Left lung (tissue), 4 donors: ENCODE measurements at regions not wholly inside any gene's neighbourhood (a gene's known extent, or its start where the extent isn't known, plus 50 kb on each side); places are given as distances from the start of the nearest gene placed in this dataset.
"Not testable (repeated sequence)": the region's sequence is repeated elsewhere in the genome, so short reads cannot be mapped to it uniquely, and the experiment has no call there.

Experiments used
- ATAC-seq: fragments of 200-7000 bp; cut with Tn5 transposase; one replicate; pipeline ENCODE4 v1.9.1; 2020; ENCODE audit warnings: moderate library complexity
- DNase-seq, 4 donors: peaks; one replicate each; pipeline ENCODE4 v3.0.0-alpha.2; 2013 to 2020
- H3K27ac ChIP-seq, 2 donors: fragments of 200-600 bp; sonication (generic) in 1 of 2; one replicate each; pipeline versions ENCODE4 v1.5.0 to v1.8.0; 2020 to 2021
- H3K27me3 ChIP-seq, 2 donors: fragments of 200-600 bp; sonication (generic) in 1 of 2; one replicate each; pipeline versions ENCODE4 v1.5.0 to v1.8.0; 2020 to 2021
- H3K36me3 ChIP-seq, 2 donors: fragments of 200-600 bp; sonication (generic) in 1 of 2; one replicate each; pipeline versions ENCODE4 v1.5.0 to v1.8.0; 2020 to 2021
- H3K4me1 ChIP-seq, 2 donors: fragments of 200-600 bp; one replicate each; pipeline ENCODE4 v1.8.0; 2021
- H3K4me3 ChIP-seq, 2 donors: fragments of 200-600 bp; sonication (generic) in 1 of 2; one replicate each; pipeline versions ENCODE4 v1.5.0 to v1.8.0; 2020 to 2021; ENCODE audit warnings: mild to moderate bottlenecking in 1 of 2
- H3K9me3 ChIP-seq, 2 donors: fragments of 200-600 bp; sonication (generic) in 1 of 2; one replicate each; pipeline versions ENCODE4 v1.5.0 to v1.8.0; 2020 to 2021
- CTCF ChIP-seq, 2 donors: fragments of 200-600 bp; sonication (generic) in 1 of 2; IDR thresholded peaks; one replicate each; pipeline versions ENCODE4 v1.5.0 to v1.8.0; 2021; ENCODE audit warnings: antibody characterized with exemption in 2 of 2
- intact Hi-C, 2 donors: fragments of 100-400 bp; cut with DNase I; formaldehyde crosslinking; loops; one replicate each; pipeline versions ENCODE4 v1.11.2 to v1.14.2; 2022
- donor health status: DM: no; HTN: yes; CAD: no.
- donor health status: DM: no; HTN: no; CAD: no.

GRCh38 chr2:78261454-78261853, 739.3 kb upstream of the LRRTM4 start:
- Histone ChIP-seq H3K4me3 (no peak overlapping the region), H3K27ac (no peak overlapping the region), H3K9me3 (no peaks in the 10 kb centered on the region), H3K4me1 (no peaks in the 10 kb centered on the region), H3K36me3 (no peaks in the 10 kb centered on the region), H3K27me3 (no peaks in the 10 kb centered on the region)
- TF ChIP-seq CTCF (IDR thresholded peaks at IDR 0.05), result no peak
- no peak for DNase-seq
- no peak for ATAC-seq
- intact Hi-C loops, result no loop called here

DNA sequence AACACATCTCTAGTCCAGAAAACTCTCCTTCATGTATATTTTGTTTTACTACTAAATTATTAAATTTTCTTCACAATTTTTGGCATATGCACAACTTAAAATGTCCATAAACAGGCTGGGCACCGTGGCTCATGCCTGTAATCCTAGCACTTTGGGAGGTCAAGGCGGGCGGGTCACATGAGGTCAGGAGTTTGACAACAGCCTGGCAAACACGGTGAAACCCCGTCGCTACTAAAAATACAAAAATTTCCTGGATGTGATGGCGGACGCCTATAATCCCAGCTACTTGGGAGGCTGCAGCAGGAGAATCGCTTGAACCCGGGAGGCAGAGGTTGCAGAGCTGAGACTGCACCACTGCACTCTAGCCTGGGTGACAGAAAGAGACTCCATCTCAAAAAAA, 739.9 kb upstream of the LRRTM4 start:
- intact Hi-C loops, H3K27me3 ChIP-seq, H3K27ac ChIP-seq, ATAC-seq, H3K9me3 ChIP-seq, H3K4me1 ChIP-seq, H3K4me3 ChIP-seq, DNase-seq, H3K36me3 ChIP-seq: not testable (repeated sequence)

DNA sequence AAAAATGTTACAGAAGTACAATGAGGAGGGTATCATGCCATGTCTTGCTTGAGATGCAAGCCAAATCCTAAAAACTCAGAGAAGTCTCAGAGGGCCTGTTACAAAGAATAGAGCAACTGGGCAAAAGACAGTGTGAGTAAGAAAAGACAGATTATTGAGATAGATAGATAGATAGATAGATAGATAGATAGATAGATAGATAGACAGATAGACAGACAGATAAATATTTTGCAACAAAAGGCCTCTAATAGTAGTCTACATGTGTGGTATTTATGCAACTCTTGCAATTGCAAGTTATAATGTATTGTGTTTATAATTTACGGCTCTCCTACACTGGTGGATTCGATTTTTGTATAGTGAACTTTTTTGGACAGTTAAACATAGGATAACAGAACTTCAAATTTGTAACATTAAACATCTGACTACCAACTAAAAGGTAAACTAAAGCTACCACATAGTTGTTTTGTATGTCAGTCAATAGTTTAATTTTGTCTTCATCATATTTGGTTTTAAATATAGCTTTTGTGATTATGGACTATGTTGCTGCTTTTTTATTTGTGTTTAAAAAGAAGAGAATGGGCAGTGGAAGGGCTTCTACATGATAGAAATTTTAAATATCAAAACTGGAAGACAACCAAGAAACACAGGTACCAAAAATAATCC, 740.7 kb upstream of the LRRTM4 start:
- TF ChIP-seq CTCF (IDR thresholded peaks at IDR 0.05), result no peak
- no peak for DNase-seq
- intact Hi-C loops, result no loop called here
- H3K4me1 ChIP-seq, result no peaks in the 10 kb centered on the region
- no peaks in the 10 kb centered on the region for H3K9me3 ChIP-seq
- no peak for ATAC-seq
- H3K4me3 ChIP-seq, result no peak overlapping the region
- H3K27me3 ChIP-seq, result no peaks in the 10 kb centered on the region
- no peaks in the 10 kb centered on the region for H3K36me3 ChIP-seq
- no peak overlapping the region for H3K27ac ChIP-seq

DNA sequence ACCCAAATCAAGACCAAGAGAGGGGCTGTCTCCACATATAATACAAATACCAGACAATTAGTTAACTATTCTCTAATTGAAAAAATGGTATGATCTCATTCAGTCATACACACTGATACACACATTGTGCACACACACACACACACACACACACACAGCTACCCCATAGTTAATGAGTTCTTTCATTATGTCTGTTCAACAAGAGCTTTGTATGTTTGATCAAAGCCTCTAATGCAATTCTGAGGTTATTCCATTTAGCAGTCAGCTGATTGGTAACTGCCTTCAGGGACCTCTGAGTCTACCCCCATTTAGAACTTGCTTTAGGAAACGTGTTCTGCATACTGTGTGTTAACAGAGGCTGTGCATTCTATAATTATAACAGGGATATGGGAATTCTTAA, 741.4 kb upstream of the LRRTM4 start:
- H3K27ac ChIP-seq, result no peak overlapping the region
- no peaks in the 10 kb centered on the region for H3K4me1 ChIP-seq
- H3K4me3 ChIP-seq, result no peak overlapping the region
- H3K27me3 ChIP-seq, result no peaks in the 10 kb centered on the region
- ATAC-seq (no peak), DNase-seq (no peak)
- TF ChIP-seq CTCF (IDR thresholded peaks at IDR 0.05), result no peak
- no peaks in the 10 kb centered on the region for H3K9me3 ChIP-seq
- H3K36me3 ChIP-seq, result no peaks in the 10 kb centered on the region
- intact Hi-C loops, result no loop called here

DNA sequence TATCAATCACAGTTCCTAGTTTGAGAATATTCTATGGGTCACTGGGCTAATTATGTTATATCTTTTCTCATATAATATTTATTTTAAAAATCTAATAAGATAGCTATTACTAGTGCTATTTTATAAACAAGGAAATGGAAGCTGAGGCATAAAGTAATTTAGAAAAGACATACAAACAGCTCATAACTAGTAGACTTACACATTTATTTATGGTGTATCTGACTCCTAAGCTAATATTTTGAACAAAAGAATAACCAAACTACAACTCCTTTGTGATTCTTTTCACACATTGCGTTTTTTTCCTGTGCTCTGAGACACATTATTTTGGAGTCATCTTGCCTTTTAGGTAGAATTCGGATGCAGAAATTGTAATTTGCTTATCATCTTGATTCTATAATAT, 742.0 kb upstream of the LRRTM4 start:
- DNase-seq (no peak), ATAC-seq (no peak)
- no peaks in the 10 kb centered on the region for H3K36me3 ChIP-seq
- no peak for TF ChIP-seq CTCF (IDR thresholded peaks at IDR 0.05)
- H3K4me1 ChIP-seq, result no peaks in the 10 kb centered on the region
- H3K4me3 ChIP-seq, result no peak overlapping the region
- no peaks in the 10 kb centered on the region for H3K9me3 ChIP-seq
- H3K27me3 ChIP-seq, result no peaks in the 10 kb centered on the region
- H3K27ac ChIP-seq, result no peak overlapping the region
- intact Hi-C loops, result no loop called here

DNA sequence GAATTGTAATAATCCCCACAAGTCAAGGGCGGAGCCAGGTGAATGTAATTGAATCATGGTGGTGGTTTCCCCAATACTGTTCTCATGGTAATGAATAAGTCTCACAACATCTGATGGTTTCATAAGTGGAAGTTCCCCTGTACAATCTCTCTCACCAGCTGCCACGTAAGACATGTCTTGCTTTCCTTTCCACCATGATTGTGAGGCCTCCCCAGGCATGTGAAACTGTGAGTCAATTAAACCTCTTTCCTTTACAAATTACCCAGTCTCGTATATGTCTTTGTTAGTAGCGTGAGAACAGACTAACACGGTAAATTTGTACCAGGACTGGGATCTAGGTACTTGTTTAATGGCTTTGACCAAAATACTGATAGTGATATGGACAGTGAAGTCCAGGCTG, 744.3 kb upstream of the REG3G start:
- no peak for ATAC-seq
- H3K27ac ChIP-seq, result no peak overlapping the region
- no peaks in the 10 kb centered on the region for H3K36me3 ChIP-seq
- no peak for DNase-seq
- TF ChIP-seq CTCF (IDR thresholded peaks at IDR 0.05), result no peak
- intact Hi-C loops, result no loop called here
- H3K4me3 ChIP-seq, result no peak overlapping the region
- peaks cover 0 to 2% of the 10 kb centered on the region in 2 donors for H3K9me3 ChIP-seq
- no peaks in the 10 kb centered on the region for H3K4me1 ChIP-seq
- H3K27me3 ChIP-seq, result no peaks in the 10 kb centered on the region
